ACHN (cell line): ENCODE measurements at regions not wholly inside any gene's neighbourhood (a gene's known extent, or its start where the extent isn't known, plus 50 kb on each side); places are given as distances from the start of the nearest gene placed in this dataset.
"Not testable (repeated sequence)": the region's sequence is repeated elsewhere in the genome, so short reads cannot be mapped to it uniquely, and the experiment has no call there.

Experiments
- DNase-seq: peaks from one replicate; pipeline ENCODE4 v3.0.0-alpha.2; 2015
- in situ Hi-C: cut with HindIII; loops from 2 replicates; pipeline ENCODE4 v1.10.0; 2017; ENCODE audit warnings: low sequenced_read_pairs, low pct_ligation_motif_present, low pct_unique_long_range_greater_than_20kb

DNA sequence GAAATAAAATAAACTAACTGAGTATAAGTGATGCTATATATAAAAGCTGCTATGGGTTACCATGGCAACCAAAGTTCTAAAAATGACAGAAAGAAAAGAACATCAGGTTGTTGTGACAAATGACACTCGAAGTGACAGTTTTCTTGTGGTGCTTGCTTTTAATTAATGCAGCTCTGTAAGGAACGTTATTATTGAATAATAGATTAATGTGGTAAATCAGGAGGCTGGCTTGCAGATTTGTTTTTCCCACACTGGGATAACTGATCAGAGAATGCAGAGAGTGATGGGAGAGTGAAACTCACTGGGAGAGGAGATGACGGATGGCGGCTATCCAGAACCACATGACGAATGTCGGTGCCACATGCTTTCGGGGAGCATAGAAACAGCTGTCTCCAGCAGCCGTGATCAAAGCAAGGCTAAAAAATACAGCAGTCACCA lies 207.0 kb upstream of the ATP10A start:
- in situ Hi-C loops, result no loop called here

DNA sequence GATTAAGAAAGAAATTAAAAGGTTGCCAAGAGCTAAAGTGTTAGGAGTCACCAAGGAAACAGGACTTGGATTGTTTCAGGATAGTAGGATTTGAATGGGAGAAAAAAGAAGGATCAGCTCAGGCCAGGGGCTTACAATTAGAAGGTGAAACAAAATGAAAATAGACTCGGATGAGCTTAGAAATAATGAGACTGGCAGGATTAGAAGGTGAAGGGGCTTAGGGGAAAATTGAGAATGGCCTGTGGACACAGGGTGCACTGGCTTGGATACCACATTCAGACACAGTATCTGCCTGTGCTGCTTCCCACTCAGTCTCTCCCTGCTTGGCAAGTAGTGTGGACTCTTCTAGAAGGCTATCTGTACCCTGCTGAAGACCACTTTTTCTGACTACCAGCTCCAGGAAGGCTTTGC lies 206.1 kb upstream of the ATP10A start:
- DNase-seq, result no peak
- in situ Hi-C loops, result no loop called here

More for the DNA sequence above, 207.0 kb upstream of the ATP10A start:
- no peak for DNase-seq

DNA sequence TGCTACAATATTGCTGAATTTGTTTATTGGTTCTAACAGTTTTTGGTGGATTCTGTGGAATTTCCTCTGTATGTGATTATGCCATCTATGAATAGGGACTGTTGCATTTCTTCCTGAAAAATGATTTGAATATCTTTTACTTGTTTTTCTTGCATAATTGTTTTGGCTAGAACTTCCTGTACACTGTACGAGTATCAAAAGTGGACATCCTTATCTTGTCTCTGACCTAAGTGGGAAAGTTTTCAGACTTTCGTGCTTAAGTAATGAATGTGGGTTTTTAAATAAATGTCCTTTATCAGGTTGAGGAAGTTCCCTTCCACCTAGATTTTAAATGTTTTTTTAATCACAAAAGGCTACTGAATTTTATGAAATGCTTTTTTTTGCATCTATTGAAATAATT lies 203.8 kb upstream of the ATP10A start:
- no peak for DNase-seq
- in situ Hi-C loops, result no loop called here

DNA sequence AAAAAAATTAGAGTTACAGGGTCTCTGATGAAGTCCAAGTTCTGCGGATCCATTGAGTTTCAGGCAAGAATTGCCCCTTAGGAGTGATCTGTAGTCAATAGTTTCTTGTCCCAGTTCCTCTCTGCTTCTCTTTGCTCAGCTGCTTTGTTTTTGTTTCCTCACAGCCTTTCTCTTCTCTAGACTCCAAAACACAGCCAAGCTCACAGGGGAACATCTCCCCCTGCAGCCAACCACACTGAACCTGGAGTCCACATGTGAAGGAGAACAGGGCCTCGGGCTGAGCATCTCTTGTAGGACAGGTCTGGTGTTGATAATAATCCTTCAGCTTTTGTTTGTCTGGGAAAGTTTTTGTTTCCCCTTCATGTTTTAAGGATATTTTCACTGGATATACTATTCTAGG lies 202.6 kb upstream of the ATP10A start:
- in situ Hi-C loops, result no loop called here
- no peak for DNase-seq

DNA sequence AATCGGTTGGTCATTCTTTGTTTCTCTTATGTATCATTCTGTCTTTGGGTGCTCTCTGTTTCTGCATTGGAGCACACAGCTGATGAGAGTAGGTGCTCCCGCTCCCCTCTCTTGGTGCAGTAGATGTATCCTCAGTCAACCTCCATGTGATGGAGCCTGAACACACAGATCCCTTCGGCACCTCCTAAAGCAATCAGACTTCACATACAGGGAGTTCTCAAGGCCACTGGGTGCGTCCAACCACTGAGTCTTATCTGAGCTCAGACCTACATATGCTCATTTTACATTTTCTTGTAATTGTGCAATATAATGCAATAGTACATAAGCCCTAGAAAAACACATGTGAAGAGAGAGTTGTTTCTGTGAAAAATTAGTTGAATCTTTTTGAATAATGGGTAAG lies 198.1 kb upstream of the ATP10A start:
- in situ Hi-C loops, result no loop called here
- DNase-seq, result no peak

DNA sequence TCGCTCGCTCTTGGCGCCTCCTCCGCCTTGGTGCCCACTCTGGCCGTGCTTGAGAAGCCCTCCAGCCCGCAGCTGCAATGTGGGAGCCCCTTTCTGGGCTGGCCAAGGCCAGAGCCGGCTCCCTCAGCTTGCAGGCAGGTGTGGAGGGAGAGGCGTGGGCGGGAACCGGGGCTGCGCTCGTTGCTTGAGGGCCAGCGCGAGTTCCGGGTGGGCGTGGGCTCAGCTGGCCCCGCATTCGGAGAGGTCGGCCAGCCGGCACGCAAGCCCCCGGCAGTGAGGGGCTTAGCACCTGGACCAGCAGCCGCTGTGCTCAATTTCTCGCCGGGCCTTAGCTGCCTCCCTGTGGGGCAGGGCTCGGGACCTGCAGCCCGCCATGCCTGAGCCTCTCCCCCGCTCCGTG lies 193.6 kb upstream of the ATP10A start:
- DNase-seq, in situ Hi-C loops: not testable (repeated sequence)

DNA sequence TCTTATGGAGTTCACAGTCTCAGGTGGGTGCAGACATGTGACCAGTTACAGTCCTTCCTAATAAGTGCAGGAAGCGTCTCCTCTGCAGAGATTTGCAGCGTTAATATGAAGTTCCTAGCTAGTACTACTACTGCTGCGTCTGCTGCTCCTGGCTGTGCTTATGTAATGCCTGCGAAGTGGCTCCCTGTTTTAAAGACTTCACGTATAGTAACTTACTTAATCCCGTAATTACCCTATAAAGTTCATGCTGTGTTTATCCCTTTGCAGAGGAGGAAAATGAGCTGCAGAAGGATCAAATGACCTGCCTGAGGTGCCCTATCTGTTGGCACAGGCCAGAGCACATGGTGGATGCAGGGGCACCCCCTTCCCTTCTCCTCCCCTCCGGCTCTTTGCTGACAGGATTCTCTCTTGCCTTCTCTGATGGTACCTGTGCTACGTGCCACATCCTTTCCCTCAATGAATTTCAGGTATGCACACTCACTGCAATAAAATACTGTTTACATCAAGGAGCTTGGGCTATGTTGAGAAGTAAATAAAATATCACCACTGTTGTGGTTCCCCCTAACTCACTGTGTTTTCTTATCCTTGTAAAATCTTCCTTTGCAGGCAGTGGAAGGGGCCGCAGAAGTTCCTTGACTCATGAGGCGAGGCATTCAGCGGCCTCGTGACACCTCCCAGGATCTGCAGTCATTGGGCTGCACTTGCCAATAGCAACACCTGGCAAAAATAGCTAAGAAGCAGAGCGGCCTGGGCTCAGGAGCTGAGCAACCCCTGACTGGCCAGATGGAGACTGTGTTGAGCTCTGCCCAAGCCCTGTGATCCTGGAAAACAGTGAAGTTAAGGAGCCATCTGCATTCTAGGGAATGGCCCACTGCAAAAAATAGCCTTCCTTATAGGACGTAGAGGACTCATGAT lies 188.9 kb upstream of the ATP10A start:
- no peak for DNase-seq
- in situ Hi-C loops, result no loop called here

DNA sequence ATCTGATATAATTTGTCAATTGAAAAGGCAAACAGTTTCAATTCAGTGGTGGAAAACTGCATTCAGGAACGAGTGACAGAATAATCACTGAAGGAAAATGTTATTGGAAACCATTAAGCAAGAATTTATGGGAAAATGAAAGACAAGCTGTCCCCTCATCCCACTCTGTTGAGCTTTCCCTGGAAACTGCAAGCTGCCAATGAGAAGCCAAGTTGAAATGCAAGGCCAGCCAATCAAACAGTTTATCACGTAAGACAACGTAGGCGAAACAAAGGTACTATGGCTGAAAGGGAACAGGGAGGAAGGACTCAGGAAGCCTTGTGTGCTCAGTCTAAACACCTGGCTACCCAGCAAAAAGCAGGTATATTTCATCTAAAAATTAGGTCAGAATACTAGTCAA lies 187.9 kb upstream of the ATP10A start:
- in situ Hi-C loops, result no loop called here
- DNase-seq, result no peak

DNA sequence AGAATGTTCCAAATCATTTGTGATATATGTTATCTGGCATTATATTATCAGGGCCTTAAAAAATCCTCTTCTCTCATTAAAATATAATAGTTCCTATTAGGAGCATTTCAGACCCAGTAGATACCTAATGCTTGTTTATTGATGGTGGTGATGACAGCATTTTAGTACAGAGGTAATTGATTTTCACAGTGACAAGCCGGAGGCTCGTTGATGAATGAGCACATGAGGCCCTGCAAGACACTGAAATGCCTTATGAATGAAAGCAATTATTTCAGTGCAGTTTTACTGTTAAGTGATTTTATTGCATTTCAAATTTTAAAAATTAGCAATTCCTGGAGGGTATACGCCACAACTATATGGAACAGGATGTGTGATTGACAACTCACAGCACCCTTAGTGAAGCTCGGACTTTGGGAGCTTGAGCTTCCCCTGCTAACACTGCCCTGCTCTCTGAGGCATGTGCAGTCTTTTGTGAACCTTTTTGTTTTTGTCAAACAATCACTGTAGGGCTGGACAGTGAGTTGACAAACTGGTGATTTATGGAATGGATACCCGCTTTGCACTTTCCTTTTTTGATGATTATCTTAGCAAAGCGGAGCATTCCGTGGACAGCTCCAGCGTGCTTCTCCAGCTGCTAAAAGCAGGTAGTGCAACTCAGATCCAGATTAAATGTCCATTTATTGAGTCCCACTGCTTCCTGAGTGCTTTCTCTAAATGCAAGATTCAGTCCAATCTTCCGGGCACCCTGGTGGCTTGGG lies 187.0 kb upstream of the ATP10A start:
- in situ Hi-C loops, result no loop called here
- DNase-seq, result no peak

DNA sequence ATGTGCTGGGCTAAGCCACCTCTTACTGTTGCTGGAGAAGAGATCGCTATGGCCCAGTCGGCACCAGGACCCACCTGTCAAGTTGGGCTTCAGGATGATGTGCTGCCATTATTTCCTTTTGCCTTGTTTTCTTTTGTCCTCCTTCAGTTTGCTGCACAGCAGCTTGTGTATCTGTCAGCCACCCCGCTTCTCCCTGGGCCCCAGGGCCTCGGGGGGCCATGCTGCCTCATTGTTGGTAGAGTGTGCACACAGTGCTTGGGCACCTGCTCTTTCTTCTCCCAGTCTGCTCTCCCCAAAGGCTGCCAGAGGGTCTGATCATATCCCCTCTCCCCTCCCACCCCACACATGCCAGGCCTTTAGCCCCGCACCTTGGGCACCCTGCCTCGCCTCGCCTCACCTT lies 185.5 kb upstream of the ATP10A start:
- DNase-seq, result no peak
- in situ Hi-C loops, result no loop called here

DNA sequence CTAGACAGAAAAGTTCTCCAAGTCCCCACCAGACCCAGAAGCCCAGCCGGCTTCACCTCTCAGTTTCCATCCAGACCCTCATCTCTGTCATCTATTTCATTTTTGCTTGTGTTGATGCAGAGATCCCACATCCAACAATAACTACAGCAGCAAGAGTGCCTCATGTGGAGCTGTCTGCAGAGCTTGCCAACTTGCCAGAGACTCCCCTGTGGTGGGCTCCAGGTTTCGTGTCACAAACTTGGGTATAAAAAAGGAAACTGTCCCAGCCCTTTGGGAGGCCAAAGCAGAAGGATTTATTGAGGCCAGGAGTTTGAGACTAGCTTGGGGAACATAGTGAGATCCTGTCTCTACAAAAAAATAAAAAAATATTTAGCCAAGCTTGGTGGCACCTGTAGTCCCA lies 182.4 kb upstream of the ATP10A start:
- no peak for DNase-seq
- in situ Hi-C loops, result no loop called here

DNA sequence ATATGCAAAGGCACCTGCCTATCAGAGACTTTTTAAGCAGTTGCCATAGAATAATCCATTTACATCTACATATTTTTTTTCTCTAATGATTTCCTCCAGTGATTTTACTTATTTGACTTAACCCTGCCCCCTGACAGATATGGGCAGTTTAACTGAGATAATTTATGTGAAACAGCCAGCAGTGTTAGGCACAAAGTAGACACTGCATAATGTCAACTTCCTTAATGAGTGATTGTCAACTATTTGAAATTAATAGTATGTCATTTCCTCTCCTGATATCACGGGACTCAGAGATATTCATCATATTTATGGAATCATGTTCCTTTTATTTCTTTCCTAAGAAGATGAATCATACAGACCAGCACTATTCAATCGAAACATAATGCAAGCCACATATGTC lies 179.9 kb upstream of the ATP10A start:
- DNase-seq, result no peak
- in situ Hi-C loops, result no loop called here

DNA sequence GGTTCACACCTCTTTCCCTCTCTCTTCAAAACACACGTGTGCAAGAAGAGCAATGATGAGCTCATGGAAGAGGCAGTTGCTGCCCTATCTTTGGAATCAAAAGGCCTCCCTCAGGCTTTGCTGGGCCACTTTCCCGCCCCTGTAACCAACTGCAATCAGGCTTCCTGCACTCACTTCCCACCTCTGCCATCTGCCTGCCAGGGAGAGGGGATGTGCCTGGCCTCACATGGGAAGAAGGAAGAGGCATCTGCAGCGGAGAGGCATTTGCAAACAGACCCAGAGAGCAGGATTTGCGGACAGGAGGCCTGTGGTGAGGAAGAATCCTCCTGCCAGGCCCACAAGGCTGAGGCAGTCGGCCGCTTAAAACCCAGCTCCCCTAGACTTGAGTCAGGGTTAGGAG lies 175.6 kb upstream of the ATP10A start:
- DNase-seq, result no peak
- in situ Hi-C loops, result no loop called here

DNA sequence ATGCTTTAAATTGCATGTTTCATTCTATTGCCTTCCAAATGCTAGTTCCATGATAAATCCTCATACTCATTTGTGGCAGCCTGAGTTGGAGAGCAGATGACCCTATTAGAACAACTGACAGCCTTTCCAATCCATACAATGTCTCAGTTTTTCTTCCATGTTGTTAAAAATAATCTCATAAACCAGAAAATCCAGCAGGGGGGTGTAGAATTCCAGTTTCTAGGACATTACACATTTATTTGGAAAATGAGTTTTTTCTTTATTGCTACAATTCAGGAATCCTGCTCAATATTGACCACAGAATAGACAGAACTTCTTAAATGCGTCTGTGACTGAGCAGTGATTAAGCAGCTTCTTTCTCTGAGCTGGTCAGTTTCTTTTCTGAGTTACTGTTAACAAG lies 174.2 kb upstream of the ATP10A start:
- in situ Hi-C loops, result no loop called here
- DNase-seq, result no peak

DNA sequence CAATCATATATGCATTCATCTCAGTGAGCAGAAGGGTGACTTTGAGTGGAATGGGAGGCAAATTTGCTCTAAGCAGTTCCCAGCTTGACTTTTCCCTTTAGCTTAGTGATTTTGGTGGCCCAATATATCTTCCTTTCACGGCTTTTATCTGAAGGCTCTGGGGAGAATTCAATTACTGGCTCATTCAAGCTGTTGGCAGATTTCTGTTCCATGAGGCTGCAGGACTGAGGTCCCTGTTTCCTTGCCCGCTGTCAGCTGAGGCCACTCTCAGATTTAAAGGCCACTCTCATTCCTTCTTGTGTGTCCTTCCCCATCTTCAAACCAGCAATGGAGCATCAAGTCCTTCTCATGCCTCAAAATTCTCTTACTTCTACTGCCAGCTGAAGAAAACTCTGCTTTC lies 170.4 kb upstream of the ATP10A start:
- in situ Hi-C loops, result no loop called here
- DNase-seq, result no peak

DNA sequence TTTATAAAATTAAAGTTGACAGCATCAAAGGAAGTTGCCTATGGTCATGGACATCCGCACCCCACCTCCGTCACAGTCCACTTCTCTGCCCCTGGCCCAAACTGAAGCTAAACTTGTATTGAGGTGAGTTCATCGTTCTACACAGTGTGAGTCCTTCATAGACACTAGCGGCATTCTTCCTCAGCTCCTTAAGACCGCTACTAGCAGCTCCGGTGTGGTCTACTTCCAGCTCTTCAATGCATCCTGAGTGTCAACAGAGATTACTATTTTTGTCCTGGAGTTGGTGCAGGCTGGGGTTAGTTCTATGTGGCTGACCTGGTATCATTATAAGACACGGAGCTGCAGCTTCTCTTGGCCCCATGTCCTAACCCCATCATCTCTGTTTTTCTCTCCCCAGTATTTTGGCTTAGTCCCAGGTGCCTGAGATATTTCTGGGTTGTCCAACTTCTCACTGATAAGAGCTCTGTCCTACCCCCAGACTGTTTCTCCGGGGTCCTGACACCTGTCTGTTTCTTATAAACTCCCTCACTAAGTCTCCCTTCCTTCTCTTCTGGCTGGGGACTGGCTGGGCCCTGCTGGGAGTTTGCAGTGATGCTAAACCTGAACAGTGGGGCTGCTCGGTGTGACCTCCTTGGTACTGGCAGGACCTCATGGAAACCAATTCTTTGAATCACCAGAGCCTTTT lies 169.2 kb upstream of the ATP10A start:
- no peak for DNase-seq
- in situ Hi-C loops, result no loop called here

DNA sequence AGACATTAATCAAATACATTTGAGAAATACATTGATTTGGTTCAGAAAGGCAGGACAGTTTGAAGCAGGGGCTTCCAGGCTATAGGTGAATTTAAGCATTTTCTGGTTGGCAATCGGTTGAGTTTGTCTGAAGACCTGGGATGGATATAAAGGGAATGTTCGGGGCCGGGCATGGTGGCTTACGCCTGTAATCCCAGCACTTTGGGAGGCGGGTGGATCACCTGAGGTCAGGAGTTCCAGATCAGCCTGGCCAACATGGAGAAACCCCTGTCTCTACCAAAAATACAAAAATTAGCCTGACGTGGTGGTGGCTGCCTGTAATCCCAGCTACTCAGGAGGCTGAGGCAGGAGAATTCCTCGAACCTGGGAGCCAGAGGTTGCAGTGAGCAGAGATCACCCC lies 166.5 kb upstream of the ATP10A start:
- in situ Hi-C loops, DNase-seq: not testable (repeated sequence)

DNA sequence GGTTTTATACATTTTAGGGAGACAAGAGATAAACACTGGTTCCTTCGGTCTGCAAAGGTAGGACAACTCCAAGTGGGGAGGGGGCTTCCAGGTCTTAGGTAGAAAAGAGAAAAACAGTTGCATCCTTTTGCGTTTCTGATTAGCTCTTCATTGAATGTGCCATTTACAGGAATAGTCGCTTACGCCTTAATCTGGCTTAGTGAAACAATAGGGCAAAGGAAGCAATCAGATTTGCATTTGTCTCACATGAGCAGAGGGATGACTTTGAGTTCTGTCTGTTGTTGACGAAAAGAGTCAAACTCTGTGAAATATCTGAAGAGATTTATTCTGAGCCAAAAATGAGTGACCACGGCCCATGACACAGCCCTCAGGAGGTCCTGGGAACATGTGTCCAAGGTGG lies 166.0 kb upstream of the ATP10A start:
- DNase-seq, result no peak
- in situ Hi-C loops, result no loop called here

DNA sequence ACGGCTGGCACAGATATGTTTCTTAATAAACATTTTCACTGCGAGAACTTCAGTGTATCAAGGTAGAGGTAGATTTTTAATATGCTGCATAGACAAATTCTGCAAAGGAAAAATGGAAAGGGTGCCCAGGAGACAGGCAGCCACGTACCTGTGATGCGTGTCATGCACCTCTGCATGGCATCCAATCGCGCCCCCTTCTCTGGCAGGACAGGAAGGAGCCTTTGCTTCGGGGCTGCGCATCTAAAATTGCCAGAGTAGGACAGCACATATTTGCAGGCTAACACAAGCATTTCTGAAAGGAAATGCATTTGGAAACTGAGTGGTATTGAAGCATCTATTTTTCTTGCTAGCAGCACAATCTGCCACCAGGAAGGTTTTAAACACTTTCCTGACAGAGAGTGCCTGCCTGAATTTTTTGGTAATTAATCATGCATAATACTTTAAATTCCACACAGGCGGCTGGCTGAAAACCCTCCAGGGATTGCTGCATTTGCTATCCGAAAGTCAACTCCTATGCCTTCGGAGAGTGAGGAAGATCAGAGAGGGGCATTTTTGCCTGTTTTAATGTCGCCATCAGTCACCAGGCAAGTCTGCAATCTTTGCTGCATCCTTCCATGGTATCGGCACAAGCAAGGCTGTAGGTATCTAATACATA lies 165.1 kb upstream of the ATP10A start:
- DNase-seq, result no peak
- in situ Hi-C loops, result no loop called here
